Vagina (tissue), 2 donors: ENCODE measurements at regions not wholly inside any gene's neighbourhood (a gene's known extent, or its start where the extent isn't known, plus 50 kb on each side); places are given as distances from the start of the nearest gene placed in this dataset.

Experiments used
- POLR2AphosphoS5 ChIP-seq, 2 donors: sonication (generic); formaldehyde crosslinking; IDR thresholded peaks; one replicate each; pipeline ENCODE4 v1.9.0; 2017; ENCODE audit warnings: antibody characterized with exemption in 2 of 2, mild to moderate bottlenecking in 2 of 2, low read depth in 1 of 2; ENCODE audit not compliant: insufficient read depth in 1 of 2
- TF ChIP-seq, protein P1 (sequence below), 3 experiments: fragments of 450-650 bp in 2 of 3; fragments of 200-600 bp in 1 of 3; sonication (generic) in 1 of 3; IDR thresholded peaks; one replicate each; pipeline ENCODE4 v1.5.1; 2017 to 2019; ENCODE audit warnings: antibody characterized with exemption in 3 of 3, mild to moderate bottlenecking in 2 of 3, moderate library complexity in 2 of 3

DNA sequence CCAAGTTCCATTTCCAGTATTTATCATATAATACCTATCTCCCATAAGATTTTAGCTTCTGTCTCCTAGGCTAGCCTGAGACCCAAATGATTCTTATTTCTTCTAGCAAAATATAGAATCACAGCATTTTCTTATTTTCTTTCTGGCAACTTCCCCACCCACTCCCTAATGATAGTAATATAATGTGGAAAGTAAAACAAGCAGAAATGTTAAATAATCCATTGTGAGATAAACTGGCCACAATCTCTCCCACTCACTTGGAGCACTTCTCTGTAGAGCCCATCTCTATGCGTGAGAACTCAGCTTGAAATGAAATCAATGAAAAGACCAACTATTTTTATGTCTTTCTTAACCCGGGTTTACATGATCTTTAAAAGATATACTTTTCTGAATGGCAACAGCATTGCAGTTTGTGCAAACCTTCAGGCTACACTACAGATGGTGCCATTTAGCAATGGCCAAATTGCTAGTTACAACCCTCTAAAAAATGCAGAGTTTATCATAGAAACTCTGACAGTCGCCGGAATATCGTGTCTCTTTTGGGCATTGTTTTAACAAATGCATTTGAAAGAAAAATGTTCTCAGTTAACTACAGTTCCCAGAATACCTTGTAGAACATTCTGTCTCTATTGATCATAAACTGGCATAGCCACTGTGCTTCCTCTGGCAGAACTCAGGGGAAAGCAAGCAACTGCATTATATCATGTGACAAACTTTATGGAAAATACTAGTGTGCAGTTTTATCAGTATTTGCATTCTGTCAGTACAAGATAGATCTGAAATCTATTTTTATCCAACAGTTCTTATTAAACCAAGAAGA is 1407.4 kb upstream of the ZEB2 start:
- TF ChIP-seq, protein P1, sequence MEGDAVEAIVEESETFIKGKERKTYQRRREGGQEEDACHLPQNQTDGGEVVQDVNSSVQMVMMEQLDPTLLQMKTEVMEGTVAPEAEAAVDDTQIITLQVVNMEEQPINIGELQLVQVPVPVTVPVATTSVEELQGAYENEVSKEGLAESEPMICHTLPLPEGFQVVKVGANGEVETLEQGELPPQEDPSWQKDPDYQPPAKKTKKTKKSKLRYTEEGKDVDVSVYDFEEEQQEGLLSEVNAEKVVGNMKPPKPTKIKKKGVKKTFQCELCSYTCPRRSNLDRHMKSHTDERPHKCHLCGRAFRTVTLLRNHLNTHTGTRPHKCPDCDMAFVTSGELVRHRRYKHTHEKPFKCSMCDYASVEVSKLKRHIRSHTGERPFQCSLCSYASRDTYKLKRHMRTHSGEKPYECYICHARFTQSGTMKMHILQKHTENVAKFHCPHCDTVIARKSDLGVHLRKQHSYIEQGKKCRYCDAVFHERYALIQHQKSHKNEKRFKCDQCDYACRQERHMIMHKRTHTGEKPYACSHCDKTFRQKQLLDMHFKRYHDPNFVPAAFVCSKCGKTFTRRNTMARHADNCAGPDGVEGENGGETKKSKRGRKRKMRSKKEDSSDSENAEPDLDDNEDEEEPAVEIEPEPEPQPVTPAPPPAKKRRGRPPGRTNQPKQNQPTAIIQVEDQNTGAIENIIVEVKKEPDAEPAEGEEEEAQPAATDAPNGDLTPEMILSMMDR (IDR thresholded peaks at IDR 0.05) = no peak
- no peak for TF ChIP-seq POLR2AphosphoS5 (IDR thresholded peaks at IDR 0.05; ENCODE audit: insufficient read depth in 1 of 2, low read depth in 1 of 2)
